HFFc6 (cell line): ENCODE measurements at regions not wholly inside any gene's neighbourhood (a gene's known extent, or its start where the extent isn't known, plus 50 kb on each side); places are given as distances from the start of the nearest gene placed in this dataset.

Source experiments
- DNase-seq: peaks from one replicate; pipeline ENCODE4 v3.0.0-alpha.2; 2018
- H3K27ac Mint-ChIP-seq: 2 replicates; pipeline ENCODE4 v1.8.0; 2020; ENCODE audit warnings: mild to moderate bottlenecking, mixed read lengths
- H3K27me3 Mint-ChIP-seq: 2 replicates; pipeline ENCODE4 v1.8.0; 2021; ENCODE audit warnings: mild to moderate bottlenecking, moderate library complexity, mixed read lengths; ENCODE audit not compliant: insufficient read depth
- H3K36me3 Mint-ChIP-seq: 2 replicates; pipeline ENCODE4 v1.8.0; 2021; ENCODE audit warnings: low read depth, mixed read lengths
- H3K4me1 Mint-ChIP-seq: 2 replicates; pipeline ENCODE4 v1.8.0; 2020; ENCODE audit warnings: low read depth, mixed read lengths
- H3K4me3 Mint-ChIP-seq: 2 replicates; pipeline ENCODE4 v1.8.0; 2020; ENCODE audit warnings: mild to moderate bottlenecking, moderate library complexity, mixed read lengths
- H3K9me3 Mint-ChIP-seq: 2 replicates; pipeline ENCODE4 v1.8.0; 2020; ENCODE audit warnings: mild to moderate bottlenecking, mixed read lengths
- CTCF ChIP-seq: fragments of 200-600 bp; sonication (generic); IDR thresholded peaks from 2 replicates; pipeline ENCODE4 v1.5.0; 2021; ENCODE audit warnings: antibody characterized with exemption, mild to moderate bottlenecking

GRCh38 chr15:39156646-39157250, 424.1 kb upstream of the THBS1 start:
- Mint-ChIP-seq H3K9me3 (peaks cover 1% of the 10 kb centered on the region; the same call in 1 of the 2 replicates), H3K27me3 (no peaks in the 10 kb centered on the region; the same call in 1 of the 2 replicates), H3K36me3 (peaks cover 4% of the 10 kb centered on the region), H3K4me1 (peaks cover 72% of the 10 kb centered on the region), H3K4me3 (no peak overlapping the region), H3K27ac (no peak overlapping the region; the same call in 1 of the 2 replicates)
- DNase-seq, result no peak
- TF ChIP-seq CTCF, result no peak

- Mint-ChIP-seq H3K9me3 (peaks cover 11% of the 10 kb centered on the region), H3K36me3 (peaks cover 15% of the 10 kb centered on the region), H3K4me1 (peaks cover 69% of the 10 kb centered on the region), H3K27me3 (no peaks in the 10 kb centered on the region; the same call in 1 of the 2 replicates), H3K27ac (no peak overlapping the region), H3K4me3 (no peak overlapping the region)
- DNase-seq, result no peak
- no peak for TF ChIP-seq CTCF
Measured at GRCh38 chr15:39157882-39158281, 423.0 kb upstream of the THBS1 start.

GRCh38 chr15:39159833-39160232, 421.0 kb upstream of the THBS1 start:
- Mint-ChIP-seq H3K27me3 (no peaks in the 10 kb centered on the region; the same call in 1 of the 2 replicates), H3K4me1 (peaks cover 59% of the 10 kb centered on the region), H3K4me3 (no peak overlapping the region), H3K36me3 (peaks cover 27% of the 10 kb centered on the region), H3K9me3 (peaks cover 18% of the 10 kb centered on the region), H3K27ac (no peak overlapping the region)
- DNase-seq, result no peak
- TF ChIP-seq CTCF, result no peak

GRCh38 chr15:39161096-39161495, 419.8 kb upstream of the THBS1 start:
- peaks cover 20% of the 10 kb centered on the region for H3K9me3 Mint-ChIP-seq
- no peak for TF ChIP-seq CTCF
- no peak overlapping the region for H3K4me3 Mint-ChIP-seq

GRCh38 chr15:39165020-39165706, 415.7 kb upstream of the THBS1 start:
- Mint-ChIP-seq H3K27me3 (no peaks in the 10 kb centered on the region), H3K36me3 (peaks cover 43% of the 10 kb centered on the region), H3K9me3 (peaks cover 20% of the 10 kb centered on the region), H3K4me1 (peaks cover 56% of the 10 kb centered on the region), H3K27ac (peak overlapping the region; percentile 86), H3K4me3 (peak overlapping the region; percentile 14; the same call in 1 of the 2 replicates)
- DNase-seq, result peak; percentile 43
- TF ChIP-seq CTCF, result no peak

More at GRCh38 chr15:39161096-39161495, 419.8 kb upstream of the THBS1 start:
- H3K27ac Mint-ChIP-seq, result no peak overlapping the region
- H3K27me3 Mint-ChIP-seq, result no peaks in the 10 kb centered on the region; the same call in 1 of the 2 replicates
- H3K36me3 Mint-ChIP-seq, result peaks cover 32% of the 10 kb centered on the region
- no peak for DNase-seq
- H3K4me1 Mint-ChIP-seq, result peaks cover 64% of the 10 kb centered on the region
